Peyer's patch (tissue), 4 donors: ENCODE measurements at regions not wholly inside any gene's neighbourhood (a gene's known extent, or its start where the extent isn't known, plus 50 kb on each side); places are given as distances from the start of the nearest gene placed in this dataset.

Source experiments
- POLR2A ChIP-seq, 2 donors: fragments of 450-650 bp; IDR thresholded peaks; one replicate each; pipeline ENCODE4 v1.5.1; 2017; ENCODE audit warnings: antibody characterized with exemption in 2 of 2, mild to moderate bottlenecking in 2 of 2, moderate library complexity in 2 of 2
- TF ChIP-seq, protein P1 (sequence below), 6 experiments: fragments of 450-650 bp in 4 of 6; fragments of 200-600 bp in 2 of 6; sonication (generic) in 1 of 6; IDR thresholded peaks; one replicate each; pipeline ENCODE4 v1.5.1; 2017 to 2019; ENCODE audit warnings: antibody characterized with exemption in 6 of 6, mild to moderate bottlenecking in 3 of 6, moderate library complexity in 1 of 6

DNA sequence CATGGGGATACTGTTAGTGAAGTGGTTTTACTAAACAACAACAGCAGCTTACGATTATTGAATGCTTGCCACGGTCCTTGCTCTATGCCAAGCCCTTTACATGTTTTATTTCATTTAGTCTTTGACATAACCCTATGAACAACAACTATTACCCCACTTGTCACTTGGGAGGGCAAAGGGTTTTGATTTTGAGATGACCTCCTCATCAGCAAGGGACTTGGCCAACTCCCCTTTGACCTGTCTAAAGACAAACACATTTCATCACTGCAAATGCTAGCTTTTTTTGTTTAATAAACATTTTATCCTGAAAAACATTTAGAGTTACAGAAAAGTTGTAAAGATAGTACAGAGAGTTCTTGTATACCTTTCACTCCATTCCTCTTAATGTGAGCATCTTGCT is 152.5 kb upstream of the WNT4 start:
- TF ChIP-seq, protein P1, sequence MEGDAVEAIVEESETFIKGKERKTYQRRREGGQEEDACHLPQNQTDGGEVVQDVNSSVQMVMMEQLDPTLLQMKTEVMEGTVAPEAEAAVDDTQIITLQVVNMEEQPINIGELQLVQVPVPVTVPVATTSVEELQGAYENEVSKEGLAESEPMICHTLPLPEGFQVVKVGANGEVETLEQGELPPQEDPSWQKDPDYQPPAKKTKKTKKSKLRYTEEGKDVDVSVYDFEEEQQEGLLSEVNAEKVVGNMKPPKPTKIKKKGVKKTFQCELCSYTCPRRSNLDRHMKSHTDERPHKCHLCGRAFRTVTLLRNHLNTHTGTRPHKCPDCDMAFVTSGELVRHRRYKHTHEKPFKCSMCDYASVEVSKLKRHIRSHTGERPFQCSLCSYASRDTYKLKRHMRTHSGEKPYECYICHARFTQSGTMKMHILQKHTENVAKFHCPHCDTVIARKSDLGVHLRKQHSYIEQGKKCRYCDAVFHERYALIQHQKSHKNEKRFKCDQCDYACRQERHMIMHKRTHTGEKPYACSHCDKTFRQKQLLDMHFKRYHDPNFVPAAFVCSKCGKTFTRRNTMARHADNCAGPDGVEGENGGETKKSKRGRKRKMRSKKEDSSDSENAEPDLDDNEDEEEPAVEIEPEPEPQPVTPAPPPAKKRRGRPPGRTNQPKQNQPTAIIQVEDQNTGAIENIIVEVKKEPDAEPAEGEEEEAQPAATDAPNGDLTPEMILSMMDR (IDR thresholded peaks at IDR 0.05) = no peak
- TF ChIP-seq POLR2A (IDR thresholded peaks at IDR 0.05) = no peak
